ENCODE measurements at regions not wholly inside any gene's neighbourhood (a gene's known extent, or its start where the extent isn't known, plus 50 kb on each side); places are given as distances from the start of the nearest gene placed in this dataset.

GRCh38 chr5:68504306-68504705 lies 288.8 kb downstream of the PIK3R1 start:
- FAIRE-seq, result no peak

DNA sequence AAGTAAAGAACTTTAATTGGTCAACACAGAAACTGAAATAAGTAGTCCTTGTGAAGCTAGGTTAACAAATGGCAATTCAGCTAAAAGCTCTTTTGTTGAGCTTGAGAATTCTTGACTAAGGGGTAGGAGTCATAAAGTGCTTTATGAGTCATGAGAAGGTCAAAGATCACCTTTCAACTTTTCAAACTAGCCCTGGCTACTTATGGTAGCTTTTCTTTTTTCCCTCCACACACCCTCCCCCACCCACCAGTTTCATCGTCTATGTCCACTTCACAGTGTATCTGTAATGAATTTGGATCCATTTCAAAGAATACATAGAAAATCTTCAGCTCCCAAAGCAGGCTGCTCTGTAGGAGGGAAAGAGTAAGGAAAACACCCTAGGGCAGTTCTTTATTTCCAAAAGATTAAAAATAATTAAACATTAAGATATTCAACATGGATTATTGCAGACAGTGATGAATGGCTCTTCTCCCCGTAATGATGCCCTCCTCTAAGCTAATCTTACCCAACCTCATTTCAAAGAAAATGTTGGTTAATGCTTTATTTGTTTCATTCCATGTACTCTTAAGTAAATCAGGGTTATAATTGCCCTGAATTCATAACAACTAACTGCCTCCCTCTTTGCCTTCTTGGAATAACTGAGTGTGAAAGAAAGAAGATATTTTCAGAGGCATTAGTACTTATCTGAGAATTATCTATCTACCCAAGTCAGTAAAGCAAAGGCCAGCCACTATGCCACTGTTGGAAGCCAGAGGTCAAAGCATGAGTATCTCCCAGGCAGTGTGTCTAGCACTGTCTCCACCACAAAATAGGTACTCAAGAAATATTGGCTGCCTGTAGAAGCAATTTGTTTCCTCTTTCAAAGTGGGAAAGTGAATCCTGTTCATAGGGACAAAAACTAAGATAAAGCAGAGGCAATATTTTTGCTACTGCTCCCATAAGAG lies 290.6 kb downstream of the PIK3R1 start:
- Histone ChIP-seq H3K4me1 (ENCODE audit: control insufficient read depth in 2 of 3, insufficient read depth in 2 of 3, low read depth in 1 of 3, low read length in 3 of 3) (no peaks in the 10 kb centered on the region), H3K9ac (ENCODE audit: low read length in 3 of 3) (no peak overlapping the region), H3K27me3 (ENCODE audit: control insufficient read depth, insufficient read depth, low read length) (no peaks in the 10 kb centered on the region), H3K36me3 (ENCODE audit: control insufficient read depth in 2 of 3, insufficient read depth in 3 of 3, low read length in 3 of 3) (no peaks in the 10 kb centered on the region), H3K27ac (ENCODE audit: low read depth in 2 of 2, low read length in 2 of 2) (no peak overlapping the region), H3K9me3 (ENCODE audit: control insufficient read depth in 2 of 3, insufficient read depth in 1 of 3, low read length in 3 of 3) (no peaks in the 10 kb centered on the region), H3K4me3 (ENCODE audit: low read length in 3 of 3) (no peak overlapping the region)
- FAIRE-seq, result no peak
- TF ChIP-seq CTCF (IDR thresholded peaks at IDR 0.05; ENCODE audit: borderline replicate concordance, extremely low read depth, insufficient read depth), result no peak
- DNase-seq, result peak in 1 of 5 donors; percentile 26
- intact Hi-C loops (cut with DNase I), result no loop called here

More at GRCh38 chr5:68504306-68504705, 288.8 kb downstream of the PIK3R1 start:
- Histone ChIP-seq H3K4me1 (ENCODE audit: control insufficient read depth in 2 of 3, insufficient read depth in 2 of 3, low read depth in 1 of 3, low read length in 3 of 3) (no peaks in the 10 kb centered on the region), H3K9me3 (ENCODE audit: control insufficient read depth in 2 of 3, insufficient read depth in 1 of 3, low read length in 3 of 3) (no peaks in the 10 kb centered on the region), H3K9ac (ENCODE audit: low read length in 3 of 3) (no peak overlapping the region), H3K27ac (ENCODE audit: low read depth in 2 of 2, low read length in 2 of 2) (no peak overlapping the region), H3K4me3 (ENCODE audit: low read length in 3 of 3) (no peak overlapping the region), H3K36me3 (ENCODE audit: control insufficient read depth in 2 of 3, insufficient read depth in 3 of 3, low read length in 3 of 3) (no peaks in the 10 kb centered on the region), H3K27me3 (ENCODE audit: control insufficient read depth, insufficient read depth, low read length) (no peaks in the 10 kb centered on the region)
- DNase-seq, result no peak
- no peak for TF ChIP-seq CTCF (IDR thresholded peaks at IDR 0.05; ENCODE audit: borderline replicate concordance, extremely low read depth, insufficient read depth)
- intact Hi-C loops (cut with DNase I), result no loop called here

GRCh38 chr5:68515514-68515913 lies 300.0 kb downstream of the PIK3R1 start:
- Histone ChIP-seq H3K27ac (ENCODE audit: low read depth in 2 of 2, low read length in 2 of 2) (no peak overlapping the region), H3K9me3 (ENCODE audit: control insufficient read depth in 2 of 3, insufficient read depth in 1 of 3, low read length in 3 of 3) (no peaks in the 10 kb centered on the region), H3K4me1 (ENCODE audit: control insufficient read depth in 2 of 3, insufficient read depth in 2 of 3, low read depth in 1 of 3, low read length in 3 of 3) (no peaks in the 10 kb centered on the region), H3K9ac (ENCODE audit: low read length in 3 of 3) (no peak overlapping the region), H3K4me3 (ENCODE audit: low read length in 3 of 3) (no peak overlapping the region), H3K36me3 (ENCODE audit: control insufficient read depth in 2 of 3, insufficient read depth in 3 of 3, low read length in 3 of 3) (no peaks in the 10 kb centered on the region), H3K27me3 (ENCODE audit: control insufficient read depth, insufficient read depth, low read length) (no peaks in the 10 kb centered on the region)
- no peak for FAIRE-seq
- intact Hi-C loops (cut with DNase I), result no loop called here
- TF ChIP-seq CTCF (IDR thresholded peaks at IDR 0.05; ENCODE audit: borderline replicate concordance, extremely low read depth, insufficient read depth), result no peak
- DNase-seq, result no peak

All from kidney (tissue), 13 donors.